Central memory CD8-positive, alpha-beta T cell (primary cell): ENCODE measurements at regions not wholly inside any gene's neighbourhood (a gene's known extent, or its start where the extent isn't known, plus 50 kb on each side); places are given as distances from the start of the nearest gene placed in this dataset.

ENCODE experiments used
- ATAC-seq: fragments of 150-1000 bp; cut with Tn5 transposase; replicated peaks from 2 replicates; pipeline ENCODE4 v1.10.0; 2022; ENCODE audit warnings: mild to moderate bottlenecking, moderate FRiP score, moderate number of reproducible peaks; ENCODE audit not compliant: poor library complexity, severe bottlenecking; ENCODE audit errors: extremely low read depth
- DNase-seq, 2 donors: peaks; one replicate each; pipeline ENCODE4 v3.0.0; 2021; ENCODE audit warnings: low spot score in 2 of 2
- H3K27ac Mint-ChIP-seq: one replicate; pipeline ENCODE4 v1.8.0; 2022; ENCODE audit warnings: low read depth, mild to moderate bottlenecking, moderate library complexity, mixed read lengths
- H3K27me3 Mint-ChIP-seq: one replicate; pipeline ENCODE4 v1.8.0; 2022; ENCODE audit warnings: mixed read lengths
- H3K36me3 Mint-ChIP-seq: one replicate; pipeline ENCODE4 v1.8.0; 2022; ENCODE audit warnings: mild to moderate bottlenecking, moderate library complexity, mixed read lengths; ENCODE audit not compliant: insufficient read depth
- H3K4me1 Mint-ChIP-seq: one replicate; pipeline ENCODE4 v1.8.0; 2022; ENCODE audit warnings: mixed read lengths
- H3K4me3 Mint-ChIP-seq: one replicate; pipeline ENCODE4 v1.8.0; 2022; ENCODE audit warnings: mild to moderate bottlenecking, moderate library complexity, mixed read lengths
- H3K9me3 Mint-ChIP-seq: one replicate; pipeline ENCODE4 v1.8.0; 2022; ENCODE audit warnings: mixed read lengths

GRCh38 chr6:14658030-14658429 is 540.5 kb downstream of the CD83 start:
- no peak for ATAC-seq
- DNase-seq = no peak
- Mint-ChIP-seq H3K36me3 (no peaks in the 10 kb centered on the region), H3K9me3 (no peaks in the 10 kb centered on the region), H3K27ac (no peak overlapping the region), H3K4me3 (no peak overlapping the region), H3K4me1 (peaks cover 5% of the 10 kb centered on the region), H3K27me3 (peaks cover 10% of the 10 kb centered on the region)

DNA sequence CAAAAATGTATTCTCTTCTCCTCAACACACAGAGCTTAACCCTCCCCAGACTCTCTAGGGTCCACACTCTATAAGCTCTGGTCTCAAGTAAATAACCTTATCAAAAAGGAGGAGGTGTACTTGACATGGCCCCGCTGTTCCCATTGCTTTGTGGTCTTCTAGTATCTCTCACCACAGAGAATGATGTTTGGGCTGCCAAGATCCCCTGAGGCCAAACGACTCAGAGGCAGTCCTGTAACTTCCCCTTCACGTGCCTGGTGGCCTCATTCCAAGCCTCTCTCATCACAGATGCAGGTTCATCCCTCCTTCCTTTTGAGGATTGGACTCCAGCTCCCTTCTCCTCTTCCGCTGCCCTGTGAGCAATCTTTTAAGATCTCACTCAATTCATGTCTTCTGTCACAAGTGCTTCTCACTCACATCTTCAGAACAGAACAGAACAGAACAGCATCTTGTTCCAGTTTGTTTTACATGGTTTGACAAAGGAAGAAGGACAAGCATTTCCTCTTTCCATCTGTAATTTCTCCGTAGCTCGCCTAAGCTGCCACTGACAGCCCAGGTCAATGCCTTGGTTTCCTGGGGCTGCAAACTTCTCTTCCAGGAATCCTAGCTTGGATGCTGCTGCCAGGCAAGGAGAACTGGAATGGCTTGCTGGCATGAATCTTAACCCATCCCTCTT is 541.5 kb downstream of the CD83 start:
- H3K36me3 Mint-ChIP-seq = no peaks in the 10 kb centered on the region
- no peak overlapping the region for H3K4me3 Mint-ChIP-seq
- no peak overlapping the region for H3K27ac Mint-ChIP-seq
- ATAC-seq = no peak
- no peak for DNase-seq
- H3K9me3 Mint-ChIP-seq = no peaks in the 10 kb centered on the region
- peaks cover 10% of the 10 kb centered on the region for H3K27me3 Mint-ChIP-seq
- peaks cover 9% of the 10 kb centered on the region for H3K4me1 Mint-ChIP-seq

DNA sequence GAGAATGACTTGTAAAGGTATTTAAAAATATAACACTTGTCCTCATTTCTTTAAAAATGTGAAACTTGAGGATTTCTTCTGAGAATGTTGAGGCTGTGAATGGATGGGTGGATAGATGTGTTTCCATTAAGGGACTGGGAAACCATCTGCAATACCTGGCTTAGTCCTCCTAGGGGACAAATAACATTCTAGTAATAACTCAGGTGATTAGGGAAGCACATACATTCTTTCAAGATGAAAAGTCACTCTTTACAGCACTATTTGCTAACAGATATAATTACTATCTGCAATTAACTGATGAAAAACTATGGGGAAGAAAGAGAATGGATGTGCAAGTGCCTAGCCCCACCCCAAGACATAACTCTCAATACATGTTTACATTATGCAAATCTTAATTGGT is 542.3 kb downstream of the CD83 start:
- H3K27me3 Mint-ChIP-seq = peaks cover 10% of the 10 kb centered on the region
- H3K36me3 Mint-ChIP-seq = no peaks in the 10 kb centered on the region
- no peak overlapping the region for H3K4me3 Mint-ChIP-seq
- DNase-seq = no peak
- no peaks in the 10 kb centered on the region for H3K9me3 Mint-ChIP-seq
- no peak for ATAC-seq
- H3K4me1 Mint-ChIP-seq = peaks cover 17% of the 10 kb centered on the region
- no peak overlapping the region for H3K27ac Mint-ChIP-seq

DNA sequence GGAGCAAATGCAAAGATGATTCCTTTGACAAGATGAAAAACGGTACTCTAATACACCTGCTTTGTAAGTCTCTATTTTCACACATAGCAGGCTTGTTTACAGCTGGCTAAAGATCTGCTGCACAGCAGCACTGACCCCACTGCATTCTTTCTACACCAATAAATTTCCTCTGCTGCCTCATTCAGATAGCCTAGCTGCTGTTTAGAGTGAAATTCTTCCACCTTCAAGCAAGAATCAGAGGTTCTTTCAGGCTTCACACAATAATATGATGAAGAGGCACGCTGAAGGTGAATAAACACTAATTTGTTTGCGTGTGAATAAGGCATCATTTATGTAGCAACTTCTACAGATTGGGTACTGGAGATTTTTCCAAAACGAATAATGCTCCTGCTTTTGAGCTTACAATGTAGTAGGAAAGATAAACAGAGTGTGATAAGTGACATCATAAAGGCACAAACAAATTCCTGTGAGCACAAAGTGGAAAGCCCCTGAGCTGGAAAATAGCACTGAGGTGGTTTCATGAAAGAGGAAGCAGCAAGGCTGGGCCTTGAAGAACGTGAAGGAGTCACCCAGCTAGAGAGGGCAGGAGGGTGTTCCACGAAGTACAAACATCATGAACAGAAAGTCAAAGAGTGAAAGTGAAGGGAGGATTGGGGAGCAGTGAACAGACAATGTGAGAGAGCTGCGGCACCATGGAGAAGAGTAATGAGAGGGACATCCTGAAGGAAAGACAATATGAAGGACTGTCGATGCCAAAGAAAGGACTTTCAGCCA is 543.4 kb downstream of the CD83 start:
- Mint-ChIP-seq H3K4me3 (no peak overlapping the region), H3K27me3 (peaks cover 14% of the 10 kb centered on the region), H3K36me3 (no peaks in the 10 kb centered on the region), H3K4me1 (peaks cover 21% of the 10 kb centered on the region), H3K27ac (no peak overlapping the region), H3K9me3 (no peaks in the 10 kb centered on the region)
- no peak for DNase-seq
- ATAC-seq = peak; percentile 67

DNA sequence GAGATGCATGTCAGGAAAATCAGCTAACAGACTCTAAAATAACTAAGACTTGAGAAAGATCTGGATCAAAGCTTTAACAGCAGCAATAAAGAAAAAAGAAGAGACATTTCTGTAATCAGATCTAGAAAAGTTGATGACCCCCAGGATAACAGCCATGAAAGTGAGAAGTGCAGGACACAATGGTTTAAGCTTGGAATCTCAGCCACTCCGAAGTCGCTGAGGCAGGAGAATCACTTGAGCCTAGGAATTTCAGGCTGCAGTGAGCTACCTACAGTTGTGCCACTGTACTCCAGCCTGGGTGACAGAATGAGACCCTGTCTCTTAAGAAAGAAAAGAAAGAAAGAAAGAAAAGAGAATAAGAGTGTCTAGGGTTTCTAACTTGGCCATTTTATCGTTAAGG is 544.1 kb downstream of the CD83 start:
- no peak overlapping the region for H3K4me3 Mint-ChIP-seq
- H3K4me1 Mint-ChIP-seq = peaks cover 18% of the 10 kb centered on the region
- DNase-seq (no peak), ATAC-seq (no peak)
- no peaks in the 10 kb centered on the region for H3K9me3 Mint-ChIP-seq
- H3K27ac Mint-ChIP-seq = no peak overlapping the region
- H3K36me3 Mint-ChIP-seq = no peaks in the 10 kb centered on the region
- peaks cover 20% of the 10 kb centered on the region for H3K27me3 Mint-ChIP-seq

DNA sequence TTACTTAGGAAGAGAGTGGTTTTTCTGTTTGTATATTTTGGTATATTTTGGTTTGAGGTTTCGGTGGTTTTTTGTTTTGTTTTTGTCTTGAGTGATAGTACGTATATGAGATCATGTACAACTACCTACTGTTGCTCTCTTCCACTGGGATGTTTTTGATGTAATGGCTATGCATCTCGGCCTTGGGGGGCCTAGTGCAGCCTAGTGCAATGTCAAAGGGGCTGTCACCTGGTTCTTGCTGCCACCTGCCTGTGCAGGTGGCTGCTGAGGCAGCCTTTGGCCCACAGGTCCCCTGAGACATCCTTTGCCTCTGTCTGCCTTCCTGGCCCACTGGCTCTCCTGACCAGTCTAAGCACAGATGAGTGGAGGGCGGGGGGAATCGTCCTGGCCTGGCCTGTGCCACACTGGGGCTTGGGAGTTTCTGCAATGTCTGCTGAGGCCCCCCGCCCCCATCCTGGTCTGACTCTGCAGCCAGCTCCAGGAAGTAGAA is 546.6 kb downstream of the CD83 start:
- ATAC-seq (peak; percentile 59), DNase-seq (no peak)
- H3K36me3 Mint-ChIP-seq = no peaks in the 10 kb centered on the region
- H3K9me3 Mint-ChIP-seq = no peaks in the 10 kb centered on the region
- H3K27me3 Mint-ChIP-seq = peaks cover 15% of the 10 kb centered on the region
- H3K4me3 Mint-ChIP-seq = peak overlapping the region; percentile 38
- H3K27ac Mint-ChIP-seq = peak overlapping the region; percentile 52
- peaks cover 16% of the 10 kb centered on the region for H3K4me1 Mint-ChIP-seq

DNA sequence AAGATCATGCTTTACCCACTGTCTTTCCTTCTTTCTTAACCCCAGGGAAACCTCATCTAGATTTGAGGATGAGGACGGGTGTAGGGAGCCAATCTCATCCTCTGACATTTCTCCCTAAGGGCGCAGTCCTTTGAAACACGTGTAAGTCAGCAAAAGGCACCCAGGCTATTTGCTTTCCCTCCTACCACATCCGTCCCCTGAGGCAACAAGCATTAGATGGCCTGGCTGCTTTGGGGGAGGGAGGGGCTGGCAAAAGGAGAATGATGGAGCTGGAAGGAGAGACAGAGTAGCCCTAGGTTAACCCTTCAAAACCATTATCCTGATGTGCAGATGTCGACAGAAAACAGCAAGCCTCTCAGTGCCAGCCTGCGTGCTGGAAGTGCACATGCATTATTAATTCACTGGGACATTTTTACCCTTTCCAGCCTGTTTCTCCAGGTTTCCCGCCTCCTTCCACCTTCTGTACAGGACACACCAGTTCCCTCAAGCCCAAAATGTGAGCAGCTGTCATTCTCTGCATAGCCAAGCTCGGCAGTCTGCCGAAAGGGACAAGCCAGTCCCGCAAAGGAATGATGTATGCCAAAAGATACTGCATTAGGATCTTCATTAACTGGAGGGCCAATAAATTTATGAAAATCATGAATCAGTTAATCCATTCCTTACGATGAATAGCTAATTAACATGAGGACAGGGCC is 547.2 kb downstream of the CD83 start:
- H3K27me3 Mint-ChIP-seq = peaks cover 13% of the 10 kb centered on the region
- H3K4me3 Mint-ChIP-seq = peak overlapping the region; percentile 38
- peaks cover 16% of the 10 kb centered on the region for H3K4me1 Mint-ChIP-seq
- H3K9me3 Mint-ChIP-seq = no peaks in the 10 kb centered on the region
- ATAC-seq (no peak), DNase-seq (no peak)
- no peaks in the 10 kb centered on the region for H3K36me3 Mint-ChIP-seq
- H3K27ac Mint-ChIP-seq = peak overlapping the region; percentile 52

DNA sequence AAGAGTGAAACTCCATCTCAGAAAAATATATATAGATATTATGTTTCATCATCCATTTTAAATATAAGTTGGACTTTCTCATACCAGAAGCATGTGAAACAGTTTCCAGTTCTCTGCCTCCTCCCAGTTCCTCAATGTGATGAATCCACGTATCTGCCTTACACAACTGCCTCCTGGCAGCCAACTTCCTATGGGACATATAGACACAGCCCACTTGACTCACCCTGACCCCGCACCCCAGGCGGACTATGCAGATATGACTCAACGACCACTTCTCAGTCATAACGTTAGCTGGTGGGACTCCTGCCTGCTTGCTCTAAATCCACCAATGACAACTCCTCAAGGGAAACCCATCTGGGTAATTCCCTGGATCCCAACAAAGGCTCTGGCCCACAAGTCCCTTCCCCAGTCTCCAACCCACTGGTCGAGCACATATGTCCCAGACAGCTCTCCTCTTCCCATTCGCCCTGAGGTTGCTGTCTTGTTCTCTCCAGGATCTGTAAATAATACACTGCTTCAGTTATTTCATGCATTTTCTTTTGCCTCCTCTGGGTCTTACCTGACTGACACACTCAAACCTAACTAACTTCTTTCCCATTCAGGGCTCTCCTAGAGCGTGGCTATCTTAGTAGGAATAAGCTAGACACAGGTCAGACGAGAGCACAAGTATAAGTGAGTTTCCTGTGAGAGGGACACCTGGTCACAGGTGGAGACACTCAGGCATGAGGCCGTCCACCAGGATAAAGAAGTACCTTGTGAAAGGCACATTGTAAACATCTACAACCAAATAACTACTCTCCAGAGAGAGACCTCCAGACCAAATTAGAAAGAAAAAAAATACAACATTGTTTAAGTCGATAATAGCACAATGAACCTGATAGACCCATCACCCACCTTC is 548.5 kb downstream of the CD83 start:
- H3K9me3 Mint-ChIP-seq = no peaks in the 10 kb centered on the region
- H3K27ac Mint-ChIP-seq = peak overlapping the region; percentile 24
- H3K27me3 Mint-ChIP-seq = peaks cover 22% of the 10 kb centered on the region
- no peak for DNase-seq
- H3K36me3 Mint-ChIP-seq = no peaks in the 10 kb centered on the region
- H3K4me3 Mint-ChIP-seq = no peak overlapping the region
- ATAC-seq = no peak
- H3K4me1 Mint-ChIP-seq = peaks cover 16% of the 10 kb centered on the region

- Mint-ChIP-seq H3K4me3 (no peak overlapping the region), H3K36me3 (no peaks in the 10 kb centered on the region), H3K9me3 (no peaks in the 10 kb centered on the region), H3K27ac (no peak overlapping the region), H3K4me1 (peaks cover 5% of the 10 kb centered on the region), H3K27me3 (peaks cover 20% of the 10 kb centered on the region)
- no peak for DNase-seq
- no peak for ATAC-seq
These were observed 553.2 kb downstream of the CD83 start for GRCh38 chr6:14670806-14671205.

DNA sequence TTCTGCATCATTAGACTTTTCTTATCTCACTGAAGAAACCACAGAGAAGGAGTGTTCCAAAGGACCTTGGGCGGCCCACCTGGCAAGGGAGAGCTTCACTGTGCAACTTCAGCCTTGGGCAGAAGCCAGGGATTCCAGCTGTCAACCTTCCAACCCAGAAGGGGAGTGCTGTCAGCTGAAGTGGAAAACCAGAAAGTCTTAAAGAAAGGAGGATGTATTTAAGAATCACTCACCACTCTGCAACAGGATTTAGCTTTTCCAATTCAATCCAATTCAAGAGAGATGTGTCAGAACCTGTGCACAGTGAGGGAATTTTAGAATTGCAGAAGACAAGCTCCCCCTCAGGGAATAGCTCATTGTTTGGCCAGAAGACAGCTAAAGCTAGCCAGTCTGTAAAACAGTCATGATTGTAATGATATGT is 553.7 kb downstream of the CD83 start:
- no peaks in the 10 kb centered on the region for H3K36me3 Mint-ChIP-seq
- H3K4me3 Mint-ChIP-seq = no peak overlapping the region
- ATAC-seq (no peak), DNase-seq (no peak)
- H3K27me3 Mint-ChIP-seq = peaks cover 15% of the 10 kb centered on the region
- H3K27ac Mint-ChIP-seq = no peak overlapping the region
- no peaks in the 10 kb centered on the region for H3K9me3 Mint-ChIP-seq
- H3K4me1 Mint-ChIP-seq = peaks cover 5% of the 10 kb centered on the region

DNA sequence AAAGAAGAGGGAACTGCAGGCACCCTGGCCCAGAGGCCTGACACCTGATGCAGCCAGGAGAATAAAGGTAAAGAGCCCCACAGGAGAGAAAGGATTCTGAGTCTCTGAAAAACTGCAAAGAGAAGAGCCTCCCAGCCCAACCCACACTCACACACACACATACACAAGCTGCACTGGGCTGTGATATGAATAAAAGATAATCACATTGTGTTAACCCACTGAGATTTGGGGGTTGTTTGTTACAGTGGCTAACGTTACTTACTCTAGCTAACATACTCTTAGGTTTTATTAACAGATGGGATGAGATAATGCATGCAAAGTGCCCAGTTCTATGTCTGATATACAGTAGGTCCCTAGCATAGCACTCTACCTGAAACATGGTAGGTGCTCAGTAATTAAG is 554.4 kb downstream of the CD83 start:
- Mint-ChIP-seq H3K4me3 (no peak overlapping the region), H3K4me1 (peaks cover 5% of the 10 kb centered on the region), H3K36me3 (peaks cover 1% of the 10 kb centered on the region), H3K9me3 (no peaks in the 10 kb centered on the region), H3K27ac (no peak overlapping the region), H3K27me3 (peaks cover 12% of the 10 kb centered on the region)
- DNase-seq (no peak), ATAC-seq (no peak)

DNA sequence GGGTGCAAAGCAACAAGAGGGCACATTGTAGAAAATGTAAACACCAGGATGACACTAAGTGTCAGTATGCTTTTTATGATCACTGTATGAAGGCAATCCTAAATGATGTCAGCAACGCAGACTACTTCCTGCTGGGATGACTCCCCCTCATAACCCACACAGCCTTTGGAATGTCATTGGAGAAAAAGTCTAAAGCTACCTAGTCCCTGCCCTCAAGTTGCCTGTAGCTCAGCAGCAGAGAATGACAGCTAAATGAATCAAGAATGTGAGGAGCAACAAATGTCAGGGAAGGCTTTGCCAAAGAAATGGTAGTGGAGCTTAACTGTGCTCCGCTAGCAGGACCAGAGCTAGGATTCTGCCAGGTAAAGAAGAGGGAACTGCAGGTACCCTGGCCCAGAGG is 555.6 kb downstream of the CD83 start:
- Mint-ChIP-seq H3K27me3 (peaks cover 12% of the 10 kb centered on the region), H3K9me3 (no peaks in the 10 kb centered on the region), H3K36me3 (peaks cover 1% of the 10 kb centered on the region), H3K27ac (no peak overlapping the region), H3K4me1 (peaks cover 5% of the 10 kb centered on the region), H3K4me3 (no peak overlapping the region)
- no peak for DNase-seq
- no peak for ATAC-seq
